CD4-positive, alpha-beta T cell (primary cell): ENCODE measurements at regions not wholly inside any gene's neighbourhood (a gene's known extent, or its start where the extent isn't known, plus 50 kb on each side); places are given as distances from the start of the nearest gene placed in this dataset.

Source experiments
- ATAC-seq: fragments of 200-7000 bp; cut with Tn5 transposase; one replicate; pipeline ENCODE4 v1.10.0; 2022; ENCODE audit warnings: mild to moderate bottlenecking; ENCODE audit not compliant: poor library complexity
- CTCF ChIA-PET: fragments of 350-600 bp; sonication (Branson Sonifier 250); formaldehyde crosslinking; loops from one replicate; lab custom pipeline; 2021; ENCODE audit warnings: antibody characterized with exemption, inconsistent platforms; lab: Charles Lee
- POLR2A ChIA-PET: fragments of 350-600 bp; sonication (Branson Sonifier 250); formaldehyde crosslinking; loops from one replicate; lab custom pipeline; 2021; ENCODE audit warnings: antibody characterized with exemption, inconsistent platforms; lab: Charles Lee
- DNase-seq, 14 experiments: peaks; one replicate each; pipeline ENCODE4 v3.0.0-alpha.2; 2013 to 2020; ENCODE audit warnings: mixed read lengths in 2 of 14
- H3K27ac ChIP-seq, 2 donors: one replicate each; pipeline versions ENCODE4 v1.5.1 to v1.7.0; 2013; ENCODE audit warnings: low read length in 2 of 2, low read depth in 1 of 2, mild to moderate bottlenecking in 1 of 2
- H3K27me3 ChIP-seq, 2 experiments: 1 replicate in 1 of 2; 2 replicates in 1 of 2; pipeline versions ENCODE4 v1.6.1 to v1.7.0; 2013; ENCODE audit warnings: low read length in 2 of 2, control low read depth in 1 of 2, mild to moderate bottlenecking in 1 of 2, moderate library complexity in 1 of 2; ENCODE audit not compliant: insufficient read depth in 2 of 2, control insufficient read depth in 1 of 2
- H3K36me3 ChIP-seq: one replicate; pipeline ENCODE4 v1.6.1; 2013; ENCODE audit warnings: low read length, control low read depth; ENCODE audit not compliant: insufficient read depth
- H3K4me1 ChIP-seq: one replicate; pipeline ENCODE4 v1.6.1; 2013; ENCODE audit warnings: low read length, control low read depth; ENCODE audit not compliant: insufficient read depth
- H3K4me3 ChIP-seq: one replicate; pipeline ENCODE4 v1.5.1; 2013; ENCODE audit warnings: mild to moderate bottlenecking, low read length, moderate library complexity
- H3K9me3 ChIP-seq, 2 experiments: 1 replicate in 1 of 2; 2 replicates in 1 of 2; pipeline versions ENCODE4 v1.6.1 to v1.7.0; 2013; ENCODE audit warnings: low read length in 2 of 2, mild to moderate bottlenecking in 2 of 2, control low read depth in 1 of 2, moderate library complexity in 1 of 2; ENCODE audit not compliant: control insufficient read depth in 1 of 2, insufficient read depth in 1 of 2
- H3K27ac Mint-ChIP-seq: one replicate; pipeline ENCODE4 v1.8.0; 2020; ENCODE audit warnings: mixed read lengths
- H3K27me3 Mint-ChIP-seq: one replicate; pipeline ENCODE4 v1.8.0; 2021; ENCODE audit warnings: mixed read lengths
- H3K36me3 Mint-ChIP-seq: one replicate; pipeline ENCODE4 v1.8.0; 2021; ENCODE audit warnings: low read depth, mixed read lengths
- H3K4me1 Mint-ChIP-seq: one replicate; pipeline ENCODE4 v1.8.0; 2021; ENCODE audit warnings: low read depth, mixed read lengths
- H3K4me3 Mint-ChIP-seq: one replicate; pipeline ENCODE4 v1.8.0; 2020; ENCODE audit warnings: mild to moderate bottlenecking, mixed read lengths
- H3K9me3 Mint-ChIP-seq: one replicate; pipeline ENCODE4 v1.8.0; 2020; ENCODE audit warnings: mixed read lengths
- intact Hi-C, 2 experiments: fragments of 100-400 bp; cut with DNase I in 1 of 2; cut with micrococcal nuclease in 1 of 2; formaldehyde crosslinking; loops; one replicate each; pipeline versions ENCODE4 v1.15.1 to v1.9.0; 2023 to 2025; cut with DNase I, micrococcal nuclease
- TF ChIP-seq, protein P1 (sequence below): fragments of 200-600 bp; IDR thresholded peaks from one replicate; pipeline ENCODE4 v1.8.0; 2022; ENCODE audit warnings: antibody characterized with exemption, mild to moderate bottlenecking

DNA sequence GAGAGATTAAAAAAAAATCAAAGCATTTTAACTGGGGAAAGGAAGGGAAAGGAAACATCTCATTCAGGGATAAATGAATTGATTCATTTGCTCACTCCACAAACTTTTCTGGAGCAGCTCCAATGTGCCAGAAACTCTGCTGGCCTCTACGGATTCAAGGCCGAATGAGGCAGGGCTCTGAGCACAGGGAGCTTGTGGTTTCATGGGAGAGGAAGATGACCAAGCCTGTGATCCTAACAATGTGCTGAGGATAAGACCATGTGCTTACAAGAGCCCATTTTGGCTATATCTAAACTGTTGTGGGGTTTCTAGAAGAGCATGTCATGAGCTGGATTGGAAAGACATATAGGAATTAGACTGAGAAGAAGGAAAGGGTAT is 137.5 kb downstream of the ZNF674 start:
- Histone ChIP-seq H3K9me3 (no peaks in the 10 kb centered on the region), H3K27ac (no peak overlapping the region), H3K4me3 (no peak overlapping the region), H3K27me3 (no peaks in the 10 kb centered on the region), H3K4me1 (no peaks in the 10 kb centered on the region), H3K36me3 (no peaks in the 10 kb centered on the region)
- no peak for ATAC-seq
- H3K27ac Mint-ChIP-seq: no peak overlapping the region
- no peak for DNase-seq
- H3K4me1 Mint-ChIP-seq: peaks cover 5% of the 10 kb centered on the region
- CTCF ChIA-PET: interaction anchor here (0.9 to 1.0 kb wide), 2 partner anchors 9 to 893 kb away, joined by 3 to 4 read pairs; no protein-coding TSS in a partner anchor
- no peaks in the 10 kb centered on the region for H3K27me3 Mint-ChIP-seq
- H3K9me3 Mint-ChIP-seq: no peaks in the 10 kb centered on the region
- POLR2A ChIA-PET: no interaction called here
- H3K4me3 Mint-ChIP-seq: no peak overlapping the region
- intact Hi-C loops: loop anchor here (2.0 to 10.0 kb wide), 4 partner anchors 605 to 1083 kb away; no protein-coding TSS in a partner anchor
- no peaks in the 10 kb centered on the region for H3K36me3 Mint-ChIP-seq
- TF ChIP-seq, protein P1, sequence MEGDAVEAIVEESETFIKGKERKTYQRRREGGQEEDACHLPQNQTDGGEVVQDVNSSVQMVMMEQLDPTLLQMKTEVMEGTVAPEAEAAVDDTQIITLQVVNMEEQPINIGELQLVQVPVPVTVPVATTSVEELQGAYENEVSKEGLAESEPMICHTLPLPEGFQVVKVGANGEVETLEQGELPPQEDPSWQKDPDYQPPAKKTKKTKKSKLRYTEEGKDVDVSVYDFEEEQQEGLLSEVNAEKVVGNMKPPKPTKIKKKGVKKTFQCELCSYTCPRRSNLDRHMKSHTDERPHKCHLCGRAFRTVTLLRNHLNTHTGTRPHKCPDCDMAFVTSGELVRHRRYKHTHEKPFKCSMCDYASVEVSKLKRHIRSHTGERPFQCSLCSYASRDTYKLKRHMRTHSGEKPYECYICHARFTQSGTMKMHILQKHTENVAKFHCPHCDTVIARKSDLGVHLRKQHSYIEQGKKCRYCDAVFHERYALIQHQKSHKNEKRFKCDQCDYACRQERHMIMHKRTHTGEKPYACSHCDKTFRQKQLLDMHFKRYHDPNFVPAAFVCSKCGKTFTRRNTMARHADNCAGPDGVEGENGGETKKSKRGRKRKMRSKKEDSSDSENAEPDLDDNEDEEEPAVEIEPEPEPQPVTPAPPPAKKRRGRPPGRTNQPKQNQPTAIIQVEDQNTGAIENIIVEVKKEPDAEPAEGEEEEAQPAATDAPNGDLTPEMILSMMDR: no peak

DNA sequence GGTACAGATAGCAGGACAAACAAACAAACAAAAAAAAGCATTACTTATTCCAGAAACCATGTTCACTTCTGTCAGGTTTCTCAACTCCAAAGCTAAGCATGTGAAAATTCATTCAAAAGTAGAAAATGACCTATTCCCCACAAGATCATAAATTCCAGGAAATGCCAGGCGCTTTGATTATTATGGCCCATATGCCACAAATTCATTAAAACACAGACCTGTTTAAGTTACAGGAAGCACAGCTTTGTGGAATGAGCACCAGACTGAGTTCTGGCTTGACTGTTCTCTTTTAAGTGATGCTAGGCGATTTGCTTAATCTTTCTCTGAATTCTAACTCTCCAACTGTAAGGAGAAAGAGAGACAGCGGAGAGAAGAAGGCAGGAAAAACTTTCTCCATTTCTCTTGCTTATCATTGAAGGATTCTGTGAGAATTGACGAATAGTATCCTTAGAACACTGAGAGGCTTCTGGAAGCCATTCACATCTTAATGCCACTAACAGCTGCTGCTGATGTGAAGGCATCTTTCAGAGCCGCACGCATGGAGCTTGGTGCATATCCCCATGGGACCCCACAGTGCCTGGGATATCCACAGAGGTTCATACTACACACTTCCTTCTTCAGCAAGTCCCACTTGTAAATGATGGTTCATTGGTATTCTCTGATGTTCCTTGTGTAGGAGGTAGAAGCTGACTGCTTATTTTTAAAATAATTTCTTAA is 138.0 kb downstream of the ZNF674 start:
- intact Hi-C loops: loop anchor here (10.0 kb wide), 2 partner anchors 892 to 1082 kb away; no protein-coding TSS in a partner anchor

DNA sequence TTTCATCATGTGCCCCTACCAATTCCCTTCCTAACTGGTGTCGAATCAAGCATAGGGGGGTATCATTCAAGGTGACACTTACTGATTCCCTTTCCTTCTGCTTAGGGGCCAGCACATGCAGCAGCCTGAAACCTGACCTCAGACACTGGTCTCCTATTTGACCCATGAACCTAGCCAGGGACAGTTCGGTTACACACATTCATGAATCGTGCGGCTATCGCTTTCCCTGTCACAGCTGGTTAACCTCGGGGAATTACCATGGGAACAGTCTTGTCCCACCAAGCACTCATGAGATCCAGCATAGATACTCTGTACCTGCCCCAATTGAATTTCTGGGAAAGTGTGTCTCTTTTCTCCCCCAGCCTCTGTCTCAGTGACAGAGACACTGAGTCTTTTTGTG is 140.4 kb downstream of the ZNF674 start:
- Histone ChIP-seq H3K4me1 (no peaks in the 10 kb centered on the region), H3K9me3 (no peaks in the 10 kb centered on the region), H3K27me3 (no peaks in the 10 kb centered on the region), H3K36me3 (no peaks in the 10 kb centered on the region), H3K4me3 (no peak overlapping the region), H3K27ac (no peak overlapping the region)
- TF ChIP-seq, protein P1: no peak
- CTCF ChIA-PET: no interaction called here
- Mint-ChIP-seq H3K27me3 (no peaks in the 10 kb centered on the region), H3K36me3 (no peaks in the 10 kb centered on the region), H3K4me3 (no peak overlapping the region), H3K4me1 (peaks cover 5% of the 10 kb centered on the region), H3K27ac (no peak overlapping the region), H3K9me3 (no peaks in the 10 kb centered on the region)
- POLR2A ChIA-PET: no interaction called here
- DNase-seq (no peak), ATAC-seq (no peak)
- intact Hi-C loops: loop anchor here (10.0 kb wide), 2 partner anchors 890 to 1080 kb away; no protein-coding TSS in a partner anchor

More for the DNA sequence above, 138.0 kb downstream of the ZNF674 start:
- ChIA-PET POLR2A (no interaction called here), CTCF (interaction anchor here (0.9 to 1.0 kb wide), 2 partner anchors 9 to 892 kb away, joined by 3 to 4 read pairs; no protein-coding TSS in a partner anchor)
- Mint-ChIP-seq H3K27ac (no peak overlapping the region), H3K4me1 (peaks cover 5% of the 10 kb centered on the region), H3K4me3 (no peak overlapping the region), H3K27me3 (no peaks in the 10 kb centered on the region), H3K36me3 (no peaks in the 10 kb centered on the region), H3K9me3 (no peaks in the 10 kb centered on the region)
- DNase-seq: no peak
- ATAC-seq: no peak
- H3K4me3 ChIP-seq: no peak overlapping the region
- no peak overlapping the region for H3K27ac ChIP-seq
- TF ChIP-seq, protein P1: no peak
- H3K36me3 ChIP-seq: no peaks in the 10 kb centered on the region
- no peaks in the 10 kb centered on the region for H3K27me3 ChIP-seq
- no peaks in the 10 kb centered on the region for H3K9me3 ChIP-seq
- H3K4me1 ChIP-seq: no peaks in the 10 kb centered on the region
